Fibroblast of pulmonary artery (primary cell): ENCODE measurements at regions not wholly inside any gene's neighbourhood (a gene's known extent, or its start where the extent isn't known, plus 50 kb on each side); places are given as distances from the start of the nearest gene placed in this dataset.
A peak's percentile ranks its signal among the peaks of the same experiment; 100 is the strongest.
"Not testable (repeated sequence)": the region's sequence is repeated elsewhere in the genome, so short reads cannot be mapped to it uniquely, and the experiment has no call there.

Experiments
- DNase-seq: peaks from one replicate; pipeline ENCODE4 v3.0.0-alpha.2; 2010; ENCODE audit warnings: low read depth
- H3K4me3 ChIP-seq: replicated peaks from 2 replicates; pipeline ENCODE4 v1.5.1; 2011; ENCODE audit warnings: low read depth, mild to moderate bottlenecking, control low read depth, low read length, moderate library complexity
- TF ChIP-seq, protein P1 (sequence below): IDR thresholded peaks from 2 replicates; pipeline ENCODE4 v1.5.1; 2011; ENCODE audit warnings: mild to moderate bottlenecking, control low read depth, low read length, inconsistent platforms; ENCODE audit errors: missing control alignments

GRCh38 chr10:45564303-45564959 is 108.1 kb downstream of the ZFAND4 start:
- H3K4me3 ChIP-seq, result no peak overlapping the region
- TF ChIP-seq, protein P1, sequence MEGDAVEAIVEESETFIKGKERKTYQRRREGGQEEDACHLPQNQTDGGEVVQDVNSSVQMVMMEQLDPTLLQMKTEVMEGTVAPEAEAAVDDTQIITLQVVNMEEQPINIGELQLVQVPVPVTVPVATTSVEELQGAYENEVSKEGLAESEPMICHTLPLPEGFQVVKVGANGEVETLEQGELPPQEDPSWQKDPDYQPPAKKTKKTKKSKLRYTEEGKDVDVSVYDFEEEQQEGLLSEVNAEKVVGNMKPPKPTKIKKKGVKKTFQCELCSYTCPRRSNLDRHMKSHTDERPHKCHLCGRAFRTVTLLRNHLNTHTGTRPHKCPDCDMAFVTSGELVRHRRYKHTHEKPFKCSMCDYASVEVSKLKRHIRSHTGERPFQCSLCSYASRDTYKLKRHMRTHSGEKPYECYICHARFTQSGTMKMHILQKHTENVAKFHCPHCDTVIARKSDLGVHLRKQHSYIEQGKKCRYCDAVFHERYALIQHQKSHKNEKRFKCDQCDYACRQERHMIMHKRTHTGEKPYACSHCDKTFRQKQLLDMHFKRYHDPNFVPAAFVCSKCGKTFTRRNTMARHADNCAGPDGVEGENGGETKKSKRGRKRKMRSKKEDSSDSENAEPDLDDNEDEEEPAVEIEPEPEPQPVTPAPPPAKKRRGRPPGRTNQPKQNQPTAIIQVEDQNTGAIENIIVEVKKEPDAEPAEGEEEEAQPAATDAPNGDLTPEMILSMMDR, result no peak

DNA sequence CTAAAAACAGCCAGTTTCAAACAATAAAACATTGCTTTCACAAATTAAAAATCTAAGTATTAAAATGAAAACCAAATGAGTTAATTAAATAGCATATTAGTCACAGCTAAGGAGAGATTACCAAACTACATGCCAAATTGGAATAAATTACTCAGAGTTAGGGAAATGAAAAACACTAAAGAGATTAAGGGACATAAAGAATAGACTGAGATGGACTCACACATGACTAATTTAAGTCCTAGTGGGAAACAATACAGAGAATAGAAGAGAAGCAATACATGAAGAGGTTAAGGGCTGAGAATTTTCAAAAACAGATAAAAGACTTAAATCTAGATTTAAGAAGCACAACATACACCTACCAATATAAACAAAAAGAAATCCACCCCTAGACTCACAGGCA is 110.6 kb downstream of the ZFAND4 start:
- H3K4me3 ChIP-seq, result no peak overlapping the region
- TF ChIP-seq, protein P1, result no peak
- DNase-seq, result no peak

More at GRCh38 chr10:45564303-45564959, 108.1 kb downstream of the ZFAND4 start:
- no peak for DNase-seq

DNA sequence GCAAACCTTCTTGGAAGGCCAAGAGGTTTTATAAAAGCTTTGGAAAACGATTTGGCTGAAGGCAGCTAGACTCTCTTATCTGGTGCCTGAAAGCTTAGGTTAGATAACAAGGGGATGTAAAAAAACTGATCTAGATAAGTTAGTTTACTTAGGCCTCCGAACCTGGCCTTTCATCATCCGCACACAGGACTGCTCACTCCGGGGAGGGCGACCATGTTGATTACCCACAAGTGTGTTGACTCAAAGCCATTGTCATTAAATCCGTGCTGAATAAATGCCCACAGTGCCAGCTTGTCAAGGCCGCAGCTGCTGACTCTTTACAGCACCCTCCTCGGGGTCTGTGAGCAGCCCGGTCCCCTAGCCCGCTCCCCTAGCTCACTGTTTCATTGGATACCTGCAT is 112.3 kb downstream of the ZFAND4 start:
- TF ChIP-seq, protein P1, result no peak
- H3K4me3 ChIP-seq, result no peak overlapping the region
- DNase-seq, result no peak

DNA sequence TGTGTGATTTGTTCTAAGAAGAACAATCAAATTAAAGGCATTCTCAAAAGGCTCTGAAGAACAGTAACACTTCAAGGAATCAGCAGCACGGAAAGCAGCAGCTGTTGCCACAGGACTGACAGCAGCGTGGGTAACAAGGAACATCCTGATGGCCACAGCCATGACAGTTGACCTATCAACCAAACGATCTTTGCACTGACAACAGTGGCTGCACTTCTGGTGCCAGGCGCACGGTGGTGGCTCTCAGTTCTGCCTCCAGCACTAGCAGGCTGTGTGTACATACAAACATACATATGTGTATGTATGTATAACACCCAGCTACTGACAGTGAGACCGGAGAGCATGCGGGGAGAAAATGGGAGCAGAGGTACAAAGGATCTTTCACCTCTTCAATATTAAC is 114.1 kb downstream of the ZFAND4 start:
- DNase-seq, result no peak
- TF ChIP-seq, protein P1, result no peak

DNA sequence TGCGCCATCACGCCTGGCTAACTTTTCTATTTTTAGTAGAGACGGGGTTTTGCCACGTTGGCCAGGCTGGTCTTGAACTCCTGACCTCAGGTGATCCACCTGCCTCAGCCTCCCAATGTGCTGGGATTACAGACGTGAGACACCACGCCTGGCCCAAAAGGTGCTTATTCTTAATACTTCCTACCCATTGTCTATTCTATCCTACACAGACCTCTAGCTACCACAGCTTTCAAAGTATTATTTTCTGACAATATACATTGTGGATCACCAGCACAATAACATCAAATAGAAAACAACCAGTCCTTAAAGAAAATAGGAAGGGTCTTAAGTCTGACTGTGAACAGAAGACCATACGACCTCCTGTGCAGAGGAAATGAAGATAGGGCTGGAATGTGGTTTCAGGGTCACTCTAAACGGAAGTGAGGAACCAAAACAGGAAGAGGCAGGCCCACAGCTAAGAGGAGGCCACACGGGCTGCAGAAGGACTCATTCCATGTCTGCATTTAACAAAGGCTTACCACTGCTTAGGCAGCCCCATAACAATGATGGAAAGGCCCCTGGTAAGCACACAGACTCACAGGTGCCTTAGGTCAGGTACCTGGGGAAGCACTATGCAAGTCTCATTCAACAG is 115.2 kb downstream of the ZFAND4 start:
- TF ChIP-seq, protein P1, result no peak
- H3K4me3 ChIP-seq, result no peak overlapping the region
- DNase-seq, result peak; percentile 35

More for the DNA sequence above, 114.1 kb downstream of the ZFAND4 start:
- H3K4me3 ChIP-seq, result no peak overlapping the region

DNA sequence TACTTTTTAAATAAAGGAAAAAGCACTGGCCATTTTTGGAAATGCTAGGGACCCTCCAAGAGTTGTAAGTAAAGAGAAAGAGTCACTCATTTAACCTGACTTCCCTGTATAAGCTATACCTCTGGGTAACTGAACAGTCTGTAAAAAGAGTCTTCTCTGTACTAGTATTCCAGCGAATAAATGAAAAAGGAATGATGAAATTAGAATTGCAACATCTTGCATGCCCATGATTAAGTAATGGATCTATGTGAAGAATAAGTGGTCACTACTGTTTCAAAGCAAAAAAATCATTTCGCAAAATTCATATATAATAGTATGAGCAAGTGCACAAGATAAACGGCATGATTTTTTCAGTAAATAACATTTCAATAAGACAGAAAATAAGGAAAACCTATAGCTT is 116.8 kb downstream of the ZFAND4 start:
- DNase-seq, result peak; percentile 63
- TF ChIP-seq, protein P1, result no peak
- no peak overlapping the region for H3K4me3 ChIP-seq

DNA sequence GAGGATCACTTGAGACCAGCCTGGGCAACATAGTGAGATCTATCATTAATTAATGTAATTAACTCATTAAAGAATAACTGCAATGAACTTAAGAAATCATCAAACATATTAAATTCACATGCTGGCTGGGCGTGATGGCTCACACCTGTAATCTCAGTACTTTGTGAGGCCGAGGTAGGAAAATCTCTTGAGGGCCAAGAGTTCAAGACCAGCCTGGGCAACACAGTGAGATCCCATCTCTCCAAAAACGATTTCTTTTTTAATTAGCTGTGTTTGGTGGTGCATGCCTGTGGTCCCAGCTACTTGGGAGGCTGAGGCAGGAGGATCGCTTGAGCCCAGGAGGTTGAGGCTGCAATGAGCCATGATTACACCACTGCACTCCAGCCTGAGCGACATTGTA is 117.2 kb downstream of the ZFAND4 start:
- H3K4me3 ChIP-seq, DNase-seq: not testable (repeated sequence)
